ENCODE measurements at regions not wholly inside any gene's neighbourhood (a gene's known extent, or its start where the extent isn't known, plus 50 kb on each side); places are given as distances from the start of the nearest gene placed in this dataset.

DNA sequence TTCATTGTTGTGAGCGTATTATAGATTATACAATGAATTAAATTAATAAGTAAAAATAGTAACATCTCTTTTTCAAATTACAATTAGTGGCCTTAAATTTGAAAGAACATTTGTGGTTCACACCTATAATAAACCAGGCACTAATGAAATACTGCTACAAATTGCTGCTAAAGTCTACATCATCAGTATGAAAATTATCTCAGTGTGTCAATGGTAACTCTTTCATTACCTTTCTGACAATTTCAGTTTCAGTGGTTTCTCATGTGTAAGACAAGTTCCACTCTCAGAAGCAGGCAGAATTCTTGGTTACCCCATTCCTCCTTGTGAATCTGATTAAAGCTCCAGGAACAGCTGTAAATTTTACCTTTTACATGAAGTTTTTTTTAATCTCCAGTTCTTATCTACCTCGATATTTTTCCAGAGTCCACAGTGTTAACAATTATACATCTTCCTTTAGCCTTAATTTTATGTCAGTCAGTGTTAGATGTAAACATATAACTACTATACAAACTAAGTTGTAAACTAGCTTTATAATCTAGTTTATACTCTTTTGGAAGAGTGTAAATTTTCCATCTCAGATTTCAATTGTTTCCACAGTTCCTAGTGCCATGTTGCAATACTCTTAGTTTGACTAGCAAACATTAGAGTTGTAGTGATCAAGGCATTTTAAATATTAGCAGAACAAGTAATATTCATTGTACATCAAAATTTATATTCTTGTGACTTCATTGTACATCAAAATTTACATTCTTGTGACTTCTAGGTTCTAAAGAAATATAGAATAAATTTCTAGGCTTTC is 1038.4 kb downstream of the EPHA7 start:
- no peak for DNase-seq (ENCODE audit: low read depth in 3 of 3)

GRCh38 chr6:92377137-92377536 is 1042.2 kb downstream of the EPHA7 start:
- DNase-seq (ENCODE audit: low read depth in 3 of 3) = no peak

GRCh38 chr6:92376691-92377090 is 1042.7 kb downstream of the EPHA7 start:
- no peak for DNase-seq (ENCODE audit: low read depth in 3 of 3)

GRCh38 chr6:92371211-92372208 is 1047.8 kb downstream of the EPHA7 start:
- no peak for DNase-seq (ENCODE audit: low read depth in 3 of 3)

DNA sequence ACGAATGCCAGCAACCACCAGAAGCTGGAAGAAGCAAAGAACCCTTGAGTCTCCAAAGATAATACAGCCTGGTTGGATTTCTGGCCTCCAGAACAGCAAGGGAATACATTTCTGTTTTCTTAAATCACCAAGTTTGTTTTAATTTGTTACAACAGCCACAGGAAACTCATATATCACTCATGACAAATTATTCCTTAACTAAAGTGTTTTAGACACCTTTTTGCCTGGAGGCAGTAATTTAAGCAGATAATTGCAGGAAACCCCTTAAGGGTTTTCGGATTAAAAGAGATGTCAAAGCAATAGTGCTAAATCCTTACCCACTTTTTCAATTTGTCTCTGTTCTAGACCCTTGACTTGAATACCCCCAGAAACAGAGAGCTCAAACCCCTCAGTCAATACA is 1050.0 kb downstream of the EPHA7 start:
- no peak for DNase-seq (ENCODE audit: low read depth in 3 of 3)

DNA sequence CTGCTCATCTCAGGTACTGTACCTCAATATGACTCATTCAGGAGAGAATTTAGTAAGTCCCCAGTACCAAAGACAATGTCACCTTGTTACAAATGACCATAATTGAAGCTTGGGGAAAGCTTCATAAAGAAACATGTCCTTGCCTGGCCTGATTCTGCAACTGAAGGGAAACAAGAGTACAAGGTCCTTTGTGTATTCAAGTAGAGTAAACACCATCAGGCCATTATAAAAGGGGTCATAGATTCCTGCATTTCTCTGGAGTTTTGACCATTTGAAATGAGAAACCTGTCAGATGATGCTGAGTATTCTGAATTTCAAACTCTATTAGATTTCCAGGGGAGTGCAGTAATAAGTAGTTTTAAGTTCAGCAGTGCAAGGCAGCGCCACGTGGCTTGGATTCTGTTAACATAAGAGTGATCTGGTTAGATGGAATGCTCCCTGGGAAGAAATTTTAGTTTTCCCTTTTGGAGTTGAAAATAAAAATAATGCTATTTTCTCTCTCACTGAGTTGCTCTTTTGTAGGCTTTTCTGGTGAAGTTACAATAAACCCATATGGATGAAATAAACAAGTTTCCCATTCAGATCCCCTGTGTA is 1054.3 kb downstream of the EPHA7 start:
- DNase-seq (ENCODE audit: low read depth in 3 of 3) = no peak

- DNase-seq (ENCODE audit: low read depth in 3 of 3) = no peak
Observed at GRCh38 chr6:92363111-92363510, 1056.2 kb downstream of the EPHA7 start.

DNA sequence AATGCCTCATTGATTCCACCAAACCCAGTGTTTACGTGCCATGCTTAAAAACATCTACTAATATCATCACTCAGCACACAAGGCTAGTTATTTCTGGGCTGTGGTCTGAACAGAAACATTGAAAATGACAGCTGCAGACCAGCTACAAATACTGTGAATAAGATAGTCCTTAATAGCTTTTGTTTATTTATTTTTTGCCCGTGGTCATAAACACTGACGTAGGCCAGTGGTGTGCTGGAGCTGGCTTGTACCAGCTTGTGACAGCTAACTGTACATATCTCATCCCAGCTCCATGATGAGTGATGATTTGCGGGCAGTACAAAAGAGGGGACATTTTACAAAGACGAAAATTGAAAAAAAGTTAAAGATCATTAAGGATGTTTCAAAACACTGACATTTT is 1057.0 kb downstream of the EPHA7 start:
- DNase-seq (ENCODE audit: low read depth in 3 of 3) = no peak

GRCh38 chr6:92361990-92362389 is 1057.4 kb downstream of the EPHA7 start:
- DNase-seq (ENCODE audit: low read depth in 3 of 3) = no peak

DNA sequence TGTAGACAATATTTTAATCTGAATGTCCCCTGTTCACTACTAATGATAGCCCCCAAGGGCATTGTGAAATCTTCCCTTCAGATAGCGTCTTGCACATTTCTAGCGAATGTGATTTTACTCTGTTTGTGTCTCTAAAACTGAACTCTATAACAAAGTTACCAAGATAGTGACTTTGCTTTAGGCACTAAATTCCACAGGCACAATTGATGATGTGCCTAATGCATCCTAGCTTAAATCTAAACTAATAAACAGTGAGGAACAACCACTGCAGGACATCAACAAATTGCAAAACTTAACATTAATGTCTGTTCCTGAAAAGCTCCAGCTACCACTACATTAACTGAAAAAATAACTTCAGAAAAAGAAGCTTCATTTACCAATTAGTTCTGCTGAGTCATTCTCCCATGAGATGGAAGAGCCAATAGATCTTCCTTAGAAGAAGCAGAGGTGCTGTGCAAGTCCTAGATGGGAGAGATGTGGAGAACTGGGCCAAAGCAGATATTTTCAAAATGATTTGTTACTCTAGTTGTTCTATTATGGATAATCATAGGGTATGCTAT is 1065.0 kb downstream of the EPHA7 start:
- DNase-seq (ENCODE audit: low read depth in 3 of 3) = no peak

- DNase-seq (ENCODE audit: low read depth in 3 of 3) = no peak
Observed at GRCh38 chr6:92352130-92352529, 1067.2 kb downstream of the EPHA7 start.

DNA sequence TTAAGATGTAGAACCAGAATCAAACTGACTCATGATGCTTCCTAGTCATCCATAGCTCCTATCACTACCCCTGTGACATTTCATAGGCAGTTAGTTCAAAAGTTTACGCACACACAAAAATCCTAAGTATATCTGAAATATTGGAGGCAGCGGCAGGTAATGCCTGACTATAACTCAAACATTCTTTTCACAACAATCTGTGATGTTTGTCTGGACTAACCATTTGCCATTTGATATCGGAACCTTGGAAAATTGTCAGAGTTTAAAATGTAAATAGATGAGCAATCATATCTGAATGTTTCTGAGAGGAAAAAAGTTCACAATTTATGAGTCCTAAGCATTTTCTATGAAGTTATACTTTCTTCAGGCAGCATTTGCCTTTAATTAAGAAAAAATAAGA is 1078.2 kb downstream of the EPHA7 start:
- DNase-seq (ENCODE audit: low read depth in 3 of 3) = no peak

DNA sequence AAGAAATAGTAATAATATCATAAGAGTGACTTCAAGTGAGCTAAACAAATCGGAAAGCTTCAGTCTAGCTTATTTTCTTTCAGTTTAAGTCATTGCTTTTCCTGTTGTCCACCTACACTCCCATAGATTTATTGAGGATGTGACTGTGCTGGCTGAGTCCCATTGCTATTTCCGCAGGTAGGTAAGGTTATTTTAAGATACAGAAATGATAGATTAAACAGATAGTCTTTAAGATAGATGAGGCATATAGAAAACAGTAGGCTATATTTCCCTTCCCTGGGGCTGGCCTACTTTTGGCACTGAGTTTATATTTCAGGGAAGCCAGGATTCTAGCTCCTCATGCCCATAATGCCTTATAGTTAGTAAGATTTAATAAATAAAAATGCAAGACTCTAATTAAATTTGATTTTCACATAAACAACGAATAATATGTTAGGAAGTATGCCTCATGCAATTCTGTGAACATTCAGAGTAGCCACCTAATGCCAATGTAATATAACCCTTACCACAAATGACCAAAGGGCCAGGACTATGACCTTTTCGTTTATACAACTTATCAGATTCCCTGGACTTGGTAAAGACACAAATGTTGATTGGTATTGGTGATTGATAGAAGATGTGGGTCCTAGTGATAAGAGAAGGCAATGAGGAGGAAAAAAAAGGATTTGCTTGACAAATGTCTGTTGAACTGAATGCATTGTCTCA is 1079.3 kb downstream of the EPHA7 start:
- DNase-seq (ENCODE audit: low read depth in 3 of 3) = no peak

DNA sequence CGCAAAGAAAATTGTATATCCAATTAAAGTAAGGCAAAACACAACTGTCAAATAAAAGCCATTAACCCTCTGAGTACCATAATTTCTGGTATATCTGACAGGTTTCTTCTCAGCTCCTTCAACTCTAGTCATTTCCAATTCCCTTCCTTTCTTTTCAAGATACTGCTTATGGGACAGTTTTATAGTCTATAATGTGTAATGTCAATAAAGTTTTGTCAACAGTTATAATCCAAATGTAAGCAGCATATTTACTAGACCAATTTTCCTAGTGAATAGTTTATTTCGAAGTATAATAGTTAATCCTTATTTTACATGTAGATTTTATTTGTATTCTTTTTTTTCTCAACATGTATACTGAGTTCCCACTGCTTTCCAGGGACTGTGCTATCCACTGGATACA is 1081.8 kb downstream of the EPHA7 start:
- DNase-seq (ENCODE audit: low read depth in 3 of 3) = no peak

GRCh38 chr6:92329208-92329847 is 1090.0 kb downstream of the EPHA7 start:
- no peak for DNase-seq (ENCODE audit: low read depth in 3 of 3)

- DNase-seq (ENCODE audit: low read depth in 3 of 3) = no peak
Observed at GRCh38 chr6:92315312-92315711, 1104.0 kb downstream of the EPHA7 start.

- no peak for DNase-seq (ENCODE audit: low read depth in 3 of 3)
Observed at GRCh38 chr6:92297101-92297500, 1122.3 kb downstream of the EPHA7 start.

DNA sequence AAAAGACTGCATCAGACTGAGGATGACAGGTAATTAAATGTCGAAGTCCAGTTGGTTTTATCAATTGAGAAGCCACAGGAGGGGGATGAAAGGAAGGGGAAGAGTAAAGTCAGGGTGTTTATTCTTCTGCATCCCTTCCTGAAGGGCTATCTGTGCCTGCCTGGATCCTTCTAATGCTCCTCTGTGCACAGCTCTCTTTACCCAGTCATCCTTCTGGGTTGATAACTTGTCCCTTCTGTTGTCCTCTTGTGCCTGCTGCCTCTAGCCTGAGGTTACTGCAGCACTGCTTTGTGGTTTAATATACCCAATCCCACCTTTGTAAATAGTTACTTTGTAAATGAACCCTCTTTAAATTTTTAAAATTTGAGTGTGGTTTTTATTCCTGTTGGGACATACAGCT is 1127.3 kb downstream of the EPHA7 start:
- DNase-seq (ENCODE audit: low read depth in 3 of 3) = no peak

DNA sequence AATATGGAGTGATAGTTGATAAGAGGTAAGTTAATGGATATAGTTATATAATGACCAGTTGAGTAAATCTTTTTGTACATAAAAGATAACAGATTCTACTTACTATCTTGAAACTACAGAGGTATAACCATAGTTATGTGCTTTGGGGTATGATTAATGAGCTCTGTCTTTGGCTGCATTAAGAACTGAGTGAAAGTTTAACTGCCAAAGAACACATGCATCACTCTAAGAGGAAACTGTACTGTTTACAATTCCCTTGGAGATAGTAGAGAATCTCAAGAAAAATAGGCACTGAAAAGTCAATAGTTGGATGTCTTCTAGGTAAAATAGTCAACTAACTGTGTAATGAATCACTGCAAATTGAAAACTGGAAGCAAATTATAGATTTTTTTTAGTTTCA is 1129.5 kb downstream of the EPHA7 start:
- DNase-seq (ENCODE audit: low read depth in 3 of 3) = no peak

DNA sequence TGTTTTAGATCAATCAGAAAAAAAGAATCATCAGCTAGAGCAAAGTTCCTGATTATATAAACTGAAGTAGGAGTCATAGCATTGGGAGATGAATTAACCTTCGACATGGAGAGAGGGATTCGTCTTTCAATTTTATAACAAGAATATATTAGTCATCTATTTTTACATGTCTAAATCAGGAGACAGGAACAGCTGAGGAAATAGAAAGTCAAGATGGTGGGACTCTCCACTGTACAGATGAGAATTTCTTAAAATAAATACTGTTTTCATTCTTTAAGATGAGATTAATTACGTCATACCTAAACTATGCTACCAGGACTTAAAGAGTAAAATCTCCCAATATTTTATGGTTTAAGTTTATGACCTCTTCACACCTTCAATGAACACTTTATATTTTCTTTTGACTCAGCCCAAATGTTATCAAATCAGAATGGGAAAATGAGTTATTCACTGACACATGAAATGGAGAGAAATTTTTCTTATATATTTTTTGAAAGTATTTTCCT is 1137.7 kb downstream of the EPHA7 start:
- DNase-seq (ENCODE audit: low read depth in 3 of 3) = no peak

- DNase-seq (ENCODE audit: low read depth in 3 of 3) = no peak
Observed at GRCh38 chr6:92275150-92275549, 1144.2 kb downstream of the EPHA7 start.
